K562 (cell line): ENCODE measurements at regions not wholly inside any gene's neighbourhood (a gene's known extent, or its start where the extent isn't known, plus 50 kb on each side); places are given as distances from the start of the nearest gene placed in this dataset.

ENCODE experiments used
- ATAC-seq: fragments of 200-7000 bp; cut with Tn5 transposase; 3 replicates; pipeline ENCODE4 v1.9.1; 2020; ENCODE audit warnings: moderate library complexity
- BruUV-seq: library from RNA; stranded (reverse); fragments of 400-500 nt; replicated peaks from 2 replicates; lab custom pipeline; 2021; lab: Mats Ljungman, UMichigan
- CTCF ChIA-PET: fragments of 300-600 bp; formaldehyde crosslinking; extraction: SDS; loops from one replicate; lab custom pipeline; 2021; ENCODE audit warnings: low intra/inter-chr PET ratio; lab: Yijun Ruan, JAX
- POLR2A ChIA-PET: fragments of 300-600, 350-650 bp; sonication (Branson Sonifier 250); formaldehyde crosslinking; extraction: SDS; loops from one replicate; lab custom pipeline; 2021; ENCODE audit warnings: antibody characterized with exemption, inconsistent platforms; lab: Yijun Ruan, JAX
- DNase-seq, 4 experiments: peaks; one replicate each; pipeline versions ENCODE4 v3.0.0 to v3.0.0-alpha.2; 2011 to 2018; ENCODE audit warnings: low spot score in 3 of 4, mixed read lengths in 3 of 4; ENCODE audit errors: extremely low read depth in 1 of 4
- FAIRE-seq: peaks from 2 replicates; lab custom pipeline; 2011; peaks lifted over from hg19 to GRCh38; lab: Jason Lieb, UNC
- H2AFZ ChIP-seq: 2 replicates; pipeline ENCODE4 v1.6.0; 2011; ENCODE audit warnings: low read depth, low read length, control low read depth, inconsistent platforms
- H3K27ac ChIP-seq: fragments of 200-600 bp; 3 replicates; pipeline ENCODE4 v1.8.0; 2011; ENCODE audit warnings: low read depth, mild to moderate bottlenecking, control low read depth, inconsistent platforms, low read length, moderate library complexity, mixed read lengths; ENCODE audit errors: extremely low read depth
- H3K27me3 ChIP-seq, 2 experiments: fragments of 300-600 bp in 1 of 2; 2 replicates in 1 of 2; 3 replicates in 1 of 2; pipeline versions ENCODE4 v1.6.0 to v1.8.0; 2011; ENCODE audit warnings: inconsistent platforms in 2 of 2, low read length in 2 of 2, mild to moderate bottlenecking in 1 of 2, mixed read lengths in 1 of 2, moderate library complexity in 1 of 2; ENCODE audit not compliant: control insufficient read depth in 2 of 2, insufficient read depth in 2 of 2
- H3K36me3 ChIP-seq: fragments of 300-600 bp; 3 replicates; pipeline ENCODE4 v1.8.0; 2011; ENCODE audit warnings: mild to moderate bottlenecking, low read length, inconsistent platforms; ENCODE audit not compliant: control insufficient read depth, insufficient read depth
- H3K4me1 ChIP-seq, 2 experiments: fragments of 200-600 bp in 1 of 2; replicated peaks in 1 of 2; 2 replicates in 1 of 2; 3 replicates in 1 of 2; pipeline versions ENCODE4 v1.5.1 to v1.8.0; 2011; ENCODE audit warnings: inconsistent platforms in 2 of 2, low read length in 2 of 2, mild to moderate bottlenecking in 1 of 2, mixed read lengths in 1 of 2, moderate library complexity in 1 of 2; ENCODE audit not compliant: control insufficient read depth in 2 of 2, insufficient read depth in 2 of 2
- H3K4me2 ChIP-seq: 2 replicates; pipeline ENCODE4 v1.6.1; 2011; ENCODE audit warnings: low read length, control low read depth, inconsistent platforms, mixed read lengths; ENCODE audit not compliant: insufficient read depth
- H3K4me3 ChIP-seq: fragments of 200-600 bp; sonication (generic), shearing (Covaris generic); 2 replicates; pipeline ENCODE4 v1.5.1; 2016; ENCODE audit warnings: control low read depth, inconsistent platforms
- H3K79me2 ChIP-seq: fragments of 200-600 bp; 3 replicates; pipeline ENCODE4 v1.8.0; 2011; ENCODE audit warnings: low read length, inconsistent platforms; ENCODE audit not compliant: control insufficient read depth, insufficient read depth
- H3K9ac ChIP-seq, 2 experiments: 2 replicates each; pipeline versions ENCODE4 v1.6.0 to v1.6.1; 2011; ENCODE audit warnings: low read depth in 2 of 2, low read length in 2 of 2, control low read depth in 1 of 2, inconsistent platforms in 1 of 2, mild to moderate bottlenecking in 1 of 2, mixed read lengths in 1 of 2; ENCODE audit not compliant: insufficient read depth in 1 of 2
- H3K9me1 ChIP-seq: one replicate; pipeline ENCODE4 v1.6.0; 2011; ENCODE audit warnings: inconsistent platforms, mild to moderate bottlenecking, low read length, moderate library complexity; ENCODE audit not compliant: control insufficient read depth, insufficient read depth
- H3K9me3 ChIP-seq: replicated peaks from 2 replicates; pipeline ENCODE4 v1.5.1; 2011; ENCODE audit warnings: low read depth, low read length, inconsistent platforms; ENCODE audit not compliant: control insufficient read depth, insufficient read depth
- H4K20me1 ChIP-seq: replicated peaks from 2 replicates; pipeline ENCODE4 v1.6.1; 2011; ENCODE audit warnings: low read length, inconsistent platforms, mixed read lengths; ENCODE audit not compliant: control insufficient read depth, insufficient read depth
- ESRRB ChIP-seq: fragments of 250-450 bp; sonication (Bioruptor Pico); IDR thresholded peaks from 2 replicates; pipeline ENCODE4 v1.5.0; 2020; ENCODE audit warnings: mild to moderate bottlenecking, moderate library complexity, borderline replicate concordance
- EZH2 ChIP-seq: IDR thresholded peaks from 2 replicates; pipeline ENCODE4 v1.6.1; 2012; ENCODE audit warnings: low read depth, mild to moderate bottlenecking, inconsistent platforms, low read length, borderline replicate concordance
- KDM4B ChIP-seq, 2 experiments: fragments of 450-650 bp in 1 of 2; sonication (generic) in 1 of 2; IDR thresholded peaks; 2 replicates each; pipeline ENCODE4 v1.6.1; 2016 to 2017; ENCODE audit warnings: borderline replicate concordance in 2 of 2, antibody characterized with exemption in 1 of 2, low read depth in 1 of 2, mild to moderate bottlenecking in 1 of 2
- MBD1 ChIP-seq: fragments of 250-450 bp; sonication (Bioruptor Pico); IDR thresholded peaks from 2 replicates; pipeline ENCODE4 v1.8.0; 2022; ENCODE audit warnings: inconsistent platforms
- POU5F1 ChIP-seq: fragments of 150-350 bp; IDR thresholded peaks from 2 replicates; pipeline ENCODE4 v1.6.1; 2014; ENCODE audit warnings: borderline replicate concordance, low read length, low read depth, mild to moderate bottlenecking; ENCODE audit not compliant: partially characterized antibody
- PYGO2 ChIP-seq: fragments of 450-650 bp; IDR thresholded peaks from 2 replicates; pipeline ENCODE4 v1.6.1; 2016; ENCODE audit warnings: mild to moderate bottlenecking, missing genetic modification characterization, moderate library complexity, missing compliant biosample characterization
- SIX5 ChIP-seq, 2 experiments: IDR thresholded peaks; 2 replicates each; pipeline ENCODE4 v1.6.1; 2011; ENCODE audit warnings: low read length in 2 of 2, borderline replicate concordance in 1 of 2, low read depth in 1 of 2, mild to moderate bottlenecking in 1 of 2, moderate library complexity in 1 of 2; ENCODE audit not compliant: insufficient read depth in 1 of 2
- SUPT5H ChIP-seq: fragments of 450-650 bp; IDR thresholded peaks from 2 replicates; pipeline ENCODE4 v1.6.1; 2016
- ZFX ChIP-seq: sonication (generic); formaldehyde crosslinking; IDR thresholded peaks from 2 replicates; pipeline ENCODE4 v1.8.0; 2022; ENCODE audit warnings: mild to moderate bottlenecking, missing genetic modification reagents, moderate library complexity
- ZNF655 ChIP-seq: fragments of 250-450 bp; sonication (Bioruptor Pico); IDR thresholded peaks from 2 replicates; pipeline ENCODE4 v1.5.0; 2021
- WGBS: fragments of 100-300 bp; shearing (Covaris generic); methylation state at CpG from one replicate; pipeline ENCODE4 v1.1.6; 2016; ENCODE audit warnings: low coverage, mixed read lengths; ENCODE audit not compliant: insufficient coverage; ENCODE audit errors: missing lambda C conversion rate; 5-methylcytosine and 5-hydroxymethylcytosine counted together
- in situ Hi-C: fragments of 300-500 bp; cut with MboI; formaldehyde crosslinking; loops from 4 replicates; pipeline ENCODE4 v1.15.0; 2018; ENCODE audit warnings: inconsistent platforms, mixed read lengths
- intact Hi-C: fragments of 100-400 bp; cut with micrococcal nuclease; formaldehyde crosslinking; loops from 2 replicates; pipeline ENCODE4 v1.14.2; 2022

GRCh38 chr17:71527311-71527710 is 593.5 kb upstream of the SOX9 start:
- POLR2A ChIA-PET, result no interaction called here

GRCh38 chr17:71528210-71528609 is 592.6 kb upstream of the SOX9 start:
- DNase-seq, result no peak
- no peaks in the 10 kb centered on the region for H3K9me3 ChIP-seq
- ATAC-seq, result no peak
- no peaks in the 10 kb centered on the region for H3K27me3 ChIP-seq
- BruUV-seq, result no TSS peak
- no peaks in the 10 kb centered on the region for H3K9me1 ChIP-seq
- H3K9ac ChIP-seq, result no peak overlapping the region
- H3K79me2 ChIP-seq, result no peaks in the 10 kb centered on the region
- no peaks in the 10 kb centered on the region for H3K4me1 ChIP-seq
- H4K20me1 ChIP-seq, result no peaks in the 10 kb centered on the region
- no peak for FAIRE-seq
- in situ Hi-C loops, result no loop called here
- intact Hi-C loops, result no loop called here
- ChIA-PET POLR2A (no interaction called here), CTCF (no interaction called here)
- H3K4me3 ChIP-seq, result no peak overlapping the region
- H2AFZ ChIP-seq, result no peak overlapping the region
- no peak overlapping the region for H3K4me2 ChIP-seq
- no peak overlapping the region for H3K27ac ChIP-seq
- H3K36me3 ChIP-seq, result no peaks in the 10 kb centered on the region
- TF ChIP-seq SUPT5H (no peak), ZNF655 (CRISPR knock-in tag) (no peak), POU5F1 (no peak), SIX5 (IDR thresholded peaks at IDR 0.05; ENCODE audit: borderline replicate concordance in 1 of 2, insufficient read depth in 1 of 2, low read depth in 1 of 2, low read length in 2 of 2) (no peak), KDM4B (IDR thresholded peaks at IDR 0.05; ENCODE audit: borderline replicate concordance in 2 of 2, low read depth in 1 of 2) (no peak), EZH2 (no peak)

More at GRCh38 chr17:71527311-71527710, 593.5 kb upstream of the SOX9 start:
- CTCF ChIA-PET, result no interaction called here
- no peaks in the 10 kb centered on the region for H3K9me1 ChIP-seq
- no peaks in the 10 kb centered on the region for H3K27me3 ChIP-seq
- in situ Hi-C loops, result no loop called here
- WGBS, result 3% methylated on average over 6 of the region's 6 CpGs
- H3K4me1 ChIP-seq, result no peaks in the 10 kb centered on the region
- no peak overlapping the region for H3K9ac ChIP-seq
- intact Hi-C loops, result no loop called here
- H3K9me3 ChIP-seq, result no peaks in the 10 kb centered on the region
- H4K20me1 ChIP-seq, result no peaks in the 10 kb centered on the region
- FAIRE-seq (no peak), DNase-seq (no peak), ATAC-seq (no peak)
- no TSS peak for BruUV-seq
- H2AFZ ChIP-seq, result no peak overlapping the region
- no peaks in the 10 kb centered on the region for H3K36me3 ChIP-seq
- H3K79me2 ChIP-seq, result no peaks in the 10 kb centered on the region
- TF ChIP-seq PYGO2 (tag) (no peak), MBD1 (no peak), KDM4B (IDR thresholded peaks at IDR 0.05; ENCODE audit: borderline replicate concordance in 2 of 2, low read depth in 1 of 2) (no peak), ZFX (CRISPR knock-in tag) (no peak), ESRRB (CRISPR knock-in tag) (no peak)
- no peak overlapping the region for H3K27ac ChIP-seq
- H3K4me2 ChIP-seq, result no peak overlapping the region
- H3K4me3 ChIP-seq, result no peak overlapping the region
